ENCODE measurements at regions not wholly inside any gene's neighbourhood (a gene's known extent, or its start where the extent isn't known, plus 50 kb on each side); places are given as distances from the start of the nearest gene placed in this dataset.

GRCh38 chr2:144333143-144333555, 186.8 kb downstream of the ZEB2 start:
- peak overlapping the region; percentile 91 for H3K4me2 ChIP-seq (replicated peaks; ENCODE audit: low read depth, low read length, poor library complexity, severe bottlenecking)
- CTCF ChIA-PET: interaction anchor here (1.0 kb wide), 1 partner anchor 187 kb away, joined by 3 read pairs; the partner anchor contains the start of gene ZEB2
- Mint-ChIP-seq H3K27me3 (no peaks in the 10 kb centered on the region), H3K9me3 (ENCODE audit: insufficient read depth) (no peaks in the 10 kb centered on the region), H3K27ac (peak overlapping the region; percentile 92), H3K4me3 (peak overlapping the region; percentile 92), H3K4me1 (peaks cover 21% of the 10 kb centered on the region)
- H3K9ac ChIP-seq (ENCODE audit: low read length): peak overlapping the region; percentile 58
- no peaks in the 10 kb centered on the region for H3K9me3 ChIP-seq (ENCODE audit: control extremely low read depth in 1 of 3, control insufficient read depth in 2 of 3, insufficient read depth in 1 of 3, low read length in 2 of 3)
- peak overlapping the region; percentile 43 to 84 (median 81) for H3K4me3 ChIP-seq (ENCODE audit: control extremely low read depth in 1 of 5, extremely low read depth in 1 of 5, insufficient read depth in 1 of 5, low read depth in 2 of 5, low read length in 4 of 5)
- H3K79me2 ChIP-seq (ENCODE audit: control insufficient read depth, insufficient read depth, low read length): peaks cover 36% of the 10 kb centered on the region
- H4K20me1 ChIP-seq (ENCODE audit: control insufficient read depth, insufficient read depth, low read length, poor library complexity, severe bottlenecking): no peaks in the 10 kb centered on the region
- POLR2A ChIA-PET: no interaction called here
- ATAC-seq (ENCODE audit: low read depth) (no peak), DNase-seq (no peak)
- no peaks in the 10 kb centered on the region for H3K27me3 ChIP-seq (replicated peaks in 1 of 4; ENCODE audit: control extremely low read depth in 1 of 4, control insufficient read depth in 3 of 4, insufficient read depth in 4 of 4, low read length in 3 of 4)
- H3K27ac ChIP-seq (ENCODE audit: low read length in 2 of 2): no peak overlapping the region
- H3K4me1 ChIP-seq (ENCODE audit: control insufficient read depth in 2 of 2, insufficient read depth in 2 of 2, low read length in 2 of 2): peaks cover 6 to 11% of the 10 kb centered on the region in 2 donors
- intact Hi-C loops (cut with micrococcal nuclease): loop anchor here (2.0 to 5.0 kb wide), 4 partner anchors 50 to 1420 kb away; no protein-coding TSS in a partner anchor
- TF ChIP-seq EZH2 (IDR thresholded peaks at IDR 0.05; ENCODE audit: borderline replicate concordance, insufficient read depth, low read depth, low read length, poor library complexity, severe bottlenecking) (no peak), CTCF (IDR thresholded peaks at IDR 0.05) (no peak)
- no peaks in the 10 kb centered on the region for H3K36me3 ChIP-seq (replicated peaks in 1 of 2; ENCODE audit: control extremely low read depth in 1 of 2, control insufficient read depth in 1 of 2, extremely low read depth in 1 of 2, insufficient read depth in 2 of 2, low read length in 1 of 2)
- H2AFZ ChIP-seq (ENCODE audit: insufficient read depth, low read depth, low read length, poor library complexity, severe bottlenecking): peak overlapping the region; percentile 84
- 64% methylated on average over 4 of the region's 9 CpGs for WGBS (ENCODE audit: insufficient coverage)

- POLR2A ChIA-PET: no interaction called here
- H3K9ac ChIP-seq (ENCODE audit: low read length): peak overlapping the region; percentile 86
- intact Hi-C loops (cut with micrococcal nuclease): loop anchor here (1.0 to 5.0 kb wide), 5 partner anchors 50 to 1420 kb away; no protein-coding TSS in a partner anchor
- H2AFZ ChIP-seq (ENCODE audit: insufficient read depth, low read depth, low read length, poor library complexity, severe bottlenecking): peak overlapping the region; percentile 89
- peaks cover 6 to 11% of the 10 kb centered on the region in 2 donors for H3K4me1 ChIP-seq (ENCODE audit: control insufficient read depth in 2 of 2, insufficient read depth in 2 of 2, low read length in 2 of 2)
- peaks cover 42% of the 10 kb centered on the region for H3K79me2 ChIP-seq (ENCODE audit: control insufficient read depth, insufficient read depth, low read length)
- no peaks in the 10 kb centered on the region for H3K36me3 ChIP-seq (replicated peaks in 1 of 2; ENCODE audit: control extremely low read depth in 1 of 2, control insufficient read depth in 1 of 2, extremely low read depth in 1 of 2, insufficient read depth in 2 of 2, low read length in 1 of 2)
- CTCF ChIA-PET: interaction anchor here (0.6 to 1.0 kb wide), 2 partner anchors 187 to 848 kb away, joined by 3 to 4 read pairs; partner anchors contain the start of gene ZEB2
- H3K27ac ChIP-seq (ENCODE audit: low read length in 2 of 2): peak overlapping the region in 1 of 2 donors; percentile 40
- no peaks in the 10 kb centered on the region for H3K27me3 ChIP-seq (replicated peaks in 1 of 4; ENCODE audit: control extremely low read depth in 1 of 4, control insufficient read depth in 3 of 4, insufficient read depth in 4 of 4, low read length in 3 of 4)
- Mint-ChIP-seq H3K4me3 (peak overlapping the region; percentile 92), H3K4me1 (peaks cover 21% of the 10 kb centered on the region), H3K27ac (peak overlapping the region; percentile 92), H3K27me3 (no peaks in the 10 kb centered on the region), H3K9me3 (ENCODE audit: insufficient read depth) (no peaks in the 10 kb centered on the region)
- peak overlapping the region; percentile 91 for H3K4me2 ChIP-seq (replicated peaks; ENCODE audit: low read depth, low read length, poor library complexity, severe bottlenecking)
- H3K9me3 ChIP-seq (ENCODE audit: control extremely low read depth in 1 of 3, control insufficient read depth in 2 of 3, insufficient read depth in 1 of 3, low read length in 2 of 3): no peaks in the 10 kb centered on the region
- H4K20me1 ChIP-seq (ENCODE audit: control insufficient read depth, insufficient read depth, low read length, poor library complexity, severe bottlenecking): no peaks in the 10 kb centered on the region
- ATAC-seq (ENCODE audit: low read depth) (peak; percentile 88), DNase-seq (peak; percentile 94)
- 3% methylated on average over 73 of the region's 77 CpGs for WGBS (ENCODE audit: insufficient coverage)
- peak overlapping the region; percentile 43 to 86 (median 84) for H3K4me3 ChIP-seq (ENCODE audit: control extremely low read depth in 1 of 5, extremely low read depth in 1 of 5, insufficient read depth in 1 of 5, low read depth in 2 of 5, low read length in 4 of 5)
- no peak for TF ChIP-seq EZH2 (IDR thresholded peaks at IDR 0.05; ENCODE audit: borderline replicate concordance, insufficient read depth, low read depth, low read length, poor library complexity, severe bottlenecking)
- TF ChIP-seq CTCF (IDR thresholded peaks at IDR 0.05): no peak
Measured at GRCh38 chr2:144332356-144333142, 187.4 kb downstream of the ZEB2 start.
